Gastroesophageal sphincter (tissue), 3 donors: ENCODE measurements at regions not wholly inside any gene's neighbourhood (a gene's known extent, or its start where the extent isn't known, plus 50 kb on each side); places are given as distances from the start of the nearest gene placed in this dataset.

Experiments
- EP300 ChIP-seq: sonication (generic); formaldehyde crosslinking; IDR thresholded peaks from one replicate; pipeline ENCODE4 v1.6.1; 2017; ENCODE audit warnings: antibody characterized with exemption, mild to moderate bottlenecking
- POLR2A ChIP-seq, 2 donors: fragments of 450-650 bp; IDR thresholded peaks; one replicate each; pipeline ENCODE4 v1.6.1; 2017; ENCODE audit warnings: antibody characterized with exemption in 2 of 2, mild to moderate bottlenecking in 2 of 2, moderate library complexity in 1 of 2
- POLR2AphosphoS5 ChIP-seq: sonication (generic); formaldehyde crosslinking; IDR thresholded peaks from one replicate; pipeline ENCODE4 v1.6.1; 2017; ENCODE audit warnings: antibody characterized with exemption
- TF ChIP-seq, protein P1 (sequence below), 4 experiments: fragments of 200-600 bp in 2 of 4; fragments of 450-650 bp in 2 of 4; sonication (generic) in 1 of 4; IDR thresholded peaks; one replicate each; pipeline ENCODE4 v1.5.1; 2017 to 2019; ENCODE audit warnings: antibody characterized with exemption in 4 of 4, mild to moderate bottlenecking in 2 of 4, moderate library complexity in 2 of 4

DNA sequence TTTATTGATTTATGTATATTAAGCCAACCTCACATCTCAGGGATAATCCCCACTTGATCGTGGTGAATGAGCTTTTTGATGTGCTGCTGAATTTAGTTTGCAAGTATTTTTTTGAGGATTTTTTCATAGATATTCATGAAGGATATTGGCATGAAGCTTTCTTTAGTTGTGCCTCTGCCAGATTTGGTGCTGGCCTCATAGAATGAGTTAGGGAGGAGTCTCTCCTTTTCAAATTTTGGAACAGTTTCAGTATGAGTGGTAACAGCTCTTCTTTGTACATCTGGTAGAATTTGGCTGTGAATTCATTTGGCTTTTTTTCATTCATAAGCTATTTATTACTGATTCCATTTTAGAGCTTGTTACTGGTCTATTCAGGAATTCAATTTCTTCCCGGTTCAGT is 197.2 kb upstream of the NDST4 start:
- no peak for TF ChIP-seq POLR2A (IDR thresholded peaks at IDR 0.05)
- TF ChIP-seq, protein P1, sequence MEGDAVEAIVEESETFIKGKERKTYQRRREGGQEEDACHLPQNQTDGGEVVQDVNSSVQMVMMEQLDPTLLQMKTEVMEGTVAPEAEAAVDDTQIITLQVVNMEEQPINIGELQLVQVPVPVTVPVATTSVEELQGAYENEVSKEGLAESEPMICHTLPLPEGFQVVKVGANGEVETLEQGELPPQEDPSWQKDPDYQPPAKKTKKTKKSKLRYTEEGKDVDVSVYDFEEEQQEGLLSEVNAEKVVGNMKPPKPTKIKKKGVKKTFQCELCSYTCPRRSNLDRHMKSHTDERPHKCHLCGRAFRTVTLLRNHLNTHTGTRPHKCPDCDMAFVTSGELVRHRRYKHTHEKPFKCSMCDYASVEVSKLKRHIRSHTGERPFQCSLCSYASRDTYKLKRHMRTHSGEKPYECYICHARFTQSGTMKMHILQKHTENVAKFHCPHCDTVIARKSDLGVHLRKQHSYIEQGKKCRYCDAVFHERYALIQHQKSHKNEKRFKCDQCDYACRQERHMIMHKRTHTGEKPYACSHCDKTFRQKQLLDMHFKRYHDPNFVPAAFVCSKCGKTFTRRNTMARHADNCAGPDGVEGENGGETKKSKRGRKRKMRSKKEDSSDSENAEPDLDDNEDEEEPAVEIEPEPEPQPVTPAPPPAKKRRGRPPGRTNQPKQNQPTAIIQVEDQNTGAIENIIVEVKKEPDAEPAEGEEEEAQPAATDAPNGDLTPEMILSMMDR (IDR thresholded peaks at IDR 0.05): no peak
- no peak for TF ChIP-seq POLR2AphosphoS5
- no peak for TF ChIP-seq EP300
